B cell (primary cell): ENCODE measurements at regions not wholly inside any gene's neighbourhood (a gene's known extent, or its start where the extent isn't known, plus 50 kb on each side); places are given as distances from the start of the nearest gene placed in this dataset.
"Not testable (repeated sequence)": the region's sequence is repeated elsewhere in the genome, so short reads cannot be mapped to it uniquely, and the experiment has no call there.

Source experiments
- ATAC-seq: fragments of 200-7000 bp; cut with Tn5 transposase; one replicate; pipeline ENCODE4 v1.10.0; 2021; ENCODE audit warnings: low read depth, mild to moderate bottlenecking, moderate number of reproducible peaks, moderate library complexity
- CTCF ChIA-PET: fragments of 350-600 bp; sonication (Branson Sonifier 250); formaldehyde crosslinking; loops from one replicate; lab custom pipeline; 2021; ENCODE audit warnings: antibody characterized with exemption, inconsistent platforms; lab: Charles Lee
- POLR2A ChIA-PET: fragments of 350-600 bp; sonication (Branson Sonifier 250); formaldehyde crosslinking; loops from one replicate; lab custom pipeline; 2021; ENCODE audit warnings: antibody characterized with exemption; lab: Charles Lee
- DNase-seq: peaks from one replicate; pipeline ENCODE4 v3.0.0; 2013
- H2AFZ ChIP-seq: 2 replicates; pipeline ENCODE4 v1.6.1; 2012; ENCODE audit warnings: mild to moderate bottlenecking, low read depth, low read length; ENCODE audit not compliant: insufficient read depth, poor library complexity, severe bottlenecking
- H3K27ac ChIP-seq, 2 donors: 1 replicate in 1 of 2; 2 replicates in 1 of 2; pipeline ENCODE4 v1.5.1; 2012 to 2013; ENCODE audit warnings: low read length in 2 of 2, mild to moderate bottlenecking in 2 of 2, moderate library complexity in 1 of 2
- H3K27me3 ChIP-seq, 4 experiments: fragments of 200-600 bp in 1 of 4; sonication (generic) in 1 of 4; replicated peaks in 1 of 4; 1 replicate in 2 of 4; 2 replicates in 2 of 4; pipeline versions ENCODE4 v1.6.1 to v1.7.0; 2013 to 2016; ENCODE audit warnings: low read length in 3 of 4, mild to moderate bottlenecking in 2 of 4, mixed read lengths in 1 of 4, moderate library complexity in 1 of 4; ENCODE audit not compliant: insufficient read depth in 4 of 4, control insufficient read depth in 3 of 4; ENCODE audit errors: control extremely low read depth in 1 of 4
- H3K36me3 ChIP-seq, 2 experiments: replicated peaks in 1 of 2; 1 replicate in 1 of 2; 2 replicates in 1 of 2; pipeline versions ENCODE4 v1.6.1 to v1.7.1; 2013; ENCODE audit warnings: low read length in 1 of 2; ENCODE audit not compliant: insufficient read depth in 2 of 2, control insufficient read depth in 1 of 2; ENCODE audit errors: control extremely low read depth in 1 of 2, extremely low read depth in 1 of 2
- H3K4me1 ChIP-seq, 2 donors: fragments of 200-600 bp in 1 of 2; sonication (generic) in 1 of 2; 1 replicate in 1 of 2; 2 replicates in 1 of 2; pipeline versions ENCODE4 v1.5.1 to v1.6.1; 2013 to 2017; ENCODE audit warnings: low read length in 2 of 2; ENCODE audit not compliant: control insufficient read depth in 2 of 2, insufficient read depth in 2 of 2
- H3K4me2 ChIP-seq: replicated peaks from 2 replicates; pipeline ENCODE3; 2012; ENCODE audit warnings: mild to moderate bottlenecking, low read depth, low read length; ENCODE audit not compliant: poor library complexity, severe bottlenecking
- H3K4me3 ChIP-seq, 5 experiments: fragments of 200-600 bp in 1 of 5; sonication (generic) in 1 of 5; 1 replicate in 3 of 5; 2 replicates in 2 of 5; pipeline versions ENCODE4 v1.5.1 to v1.7.0; 2011 to 2016; ENCODE audit warnings: low read length in 4 of 5, mild to moderate bottlenecking in 4 of 5, low read depth in 2 of 5, control low read depth in 1 of 5, moderate library complexity in 1 of 5; ENCODE audit not compliant: insufficient read depth in 1 of 5; ENCODE audit errors: control extremely low read depth in 1 of 5, extremely low read depth in 1 of 5
- H3K79me2 ChIP-seq: fragments of 200-600 bp; sonication (generic); one replicate; pipeline ENCODE4 v1.6.0; 2016; ENCODE audit warnings: low read length; ENCODE audit not compliant: control insufficient read depth, insufficient read depth
- H3K9ac ChIP-seq: fragments of 200-600 bp; sonication (generic); 2 replicates; pipeline ENCODE4 v1.6.1; 2017; ENCODE audit warnings: mild to moderate bottlenecking, low read length, moderate library complexity
- H3K9me3 ChIP-seq, 3 donors: one replicate each; pipeline versions ENCODE4 v1.6.1 to v1.7.1; 2013; ENCODE audit warnings: low read length in 2 of 3; ENCODE audit not compliant: control insufficient read depth in 2 of 3, insufficient read depth in 1 of 3; ENCODE audit errors: control extremely low read depth in 1 of 3
- H4K20me1 ChIP-seq: 2 replicates; pipeline ENCODE4 v1.6.0; 2012; ENCODE audit warnings: mild to moderate bottlenecking, low read length; ENCODE audit not compliant: insufficient read depth, control insufficient read depth, poor library complexity, severe bottlenecking
- H3K27ac Mint-ChIP-seq: one replicate; pipeline ENCODE4 v1.8.0; 2021; ENCODE audit warnings: mixed read lengths
- H3K27me3 Mint-ChIP-seq: one replicate; pipeline ENCODE4 v1.8.0; 2021; ENCODE audit warnings: mixed read lengths
- H3K4me1 Mint-ChIP-seq: one replicate; pipeline ENCODE4 v1.8.0; 2021; ENCODE audit warnings: mixed read lengths
- H3K4me3 Mint-ChIP-seq: one replicate; pipeline ENCODE4 v1.8.0; 2021; ENCODE audit warnings: mixed read lengths
- H3K9me3 Mint-ChIP-seq: one replicate; pipeline ENCODE4 v1.8.0; 2022; ENCODE audit warnings: mixed read lengths; ENCODE audit not compliant: insufficient read depth
- EZH2 ChIP-seq: IDR thresholded peaks from 2 replicates; pipeline ENCODE4 v1.6.1; 2012; ENCODE audit warnings: borderline replicate concordance, low read depth, mild to moderate bottlenecking, moderate library complexity, low read length; ENCODE audit not compliant: insufficient read depth, poor library complexity, severe bottlenecking
- WGBS: methylation state at CpG from one replicate; pipeline ENCODE4 v1.1.5; 2013; ENCODE audit warnings: missing lambda C conversion rate; ENCODE audit not compliant: insufficient coverage; 5-methylcytosine and 5-hydroxymethylcytosine counted together
- intact Hi-C: fragments of 100-400 bp; cut with micrococcal nuclease; formaldehyde crosslinking; loops from one replicate; pipeline ENCODE4 v1.10.0; 2022
- TF ChIP-seq, protein P1 (sequence below): fragments of 200-600 bp; IDR thresholded peaks from one replicate; pipeline ENCODE4 v1.8.0; 2022; ENCODE audit warnings: antibody characterized with exemption, mild to moderate bottlenecking

GRCh38 chr19:28594737-28595136 is 618.2 kb downstream of the UQCRFS1 start:
- WGBS, result no CpG with 5 or more reads among the region's 2 CpGs
- no peak overlapping the region for H3K4me3 Mint-ChIP-seq
- no peak overlapping the region for H3K27ac ChIP-seq
- POLR2A ChIA-PET, result no interaction called here
- intact Hi-C loops, result no loop called here
- no peak for DNase-seq
- CTCF ChIA-PET, result no interaction called here
- peaks cover 8 to 9% of the 10 kb centered on the region in 2 donors for H3K4me1 ChIP-seq
- no peak overlapping the region for H3K9ac ChIP-seq
- no peak for ATAC-seq
- H3K4me2 ChIP-seq, result no peak overlapping the region
- TF ChIP-seq, protein P1, sequence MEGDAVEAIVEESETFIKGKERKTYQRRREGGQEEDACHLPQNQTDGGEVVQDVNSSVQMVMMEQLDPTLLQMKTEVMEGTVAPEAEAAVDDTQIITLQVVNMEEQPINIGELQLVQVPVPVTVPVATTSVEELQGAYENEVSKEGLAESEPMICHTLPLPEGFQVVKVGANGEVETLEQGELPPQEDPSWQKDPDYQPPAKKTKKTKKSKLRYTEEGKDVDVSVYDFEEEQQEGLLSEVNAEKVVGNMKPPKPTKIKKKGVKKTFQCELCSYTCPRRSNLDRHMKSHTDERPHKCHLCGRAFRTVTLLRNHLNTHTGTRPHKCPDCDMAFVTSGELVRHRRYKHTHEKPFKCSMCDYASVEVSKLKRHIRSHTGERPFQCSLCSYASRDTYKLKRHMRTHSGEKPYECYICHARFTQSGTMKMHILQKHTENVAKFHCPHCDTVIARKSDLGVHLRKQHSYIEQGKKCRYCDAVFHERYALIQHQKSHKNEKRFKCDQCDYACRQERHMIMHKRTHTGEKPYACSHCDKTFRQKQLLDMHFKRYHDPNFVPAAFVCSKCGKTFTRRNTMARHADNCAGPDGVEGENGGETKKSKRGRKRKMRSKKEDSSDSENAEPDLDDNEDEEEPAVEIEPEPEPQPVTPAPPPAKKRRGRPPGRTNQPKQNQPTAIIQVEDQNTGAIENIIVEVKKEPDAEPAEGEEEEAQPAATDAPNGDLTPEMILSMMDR, result no peak
- TF ChIP-seq EZH2, result no peak
- peaks cover 6% of the 10 kb centered on the region for H3K9me3 Mint-ChIP-seq
- H3K9me3 ChIP-seq, result peaks cover 0 to 10% (median 0%) of the 10 kb centered on the region in 3 donors
- H3K27me3 ChIP-seq, result no peaks in the 10 kb centered on the region
- H4K20me1 ChIP-seq, result no peaks in the 10 kb centered on the region
- H3K4me1 Mint-ChIP-seq, result peaks cover 7% of the 10 kb centered on the region
- no peak overlapping the region for H3K4me3 ChIP-seq
- H3K79me2 ChIP-seq, result no peaks in the 10 kb centered on the region
- H2AFZ ChIP-seq, result no peak overlapping the region
- H3K27ac Mint-ChIP-seq, result no peak overlapping the region
- no peaks in the 10 kb centered on the region for H3K27me3 Mint-ChIP-seq
- H3K36me3 ChIP-seq, result no peaks in the 10 kb centered on the region

- H3K4me3 Mint-ChIP-seq, H3K4me3 ChIP-seq, POLR2A ChIA-PET, H3K36me3 ChIP-seq, H3K9ac ChIP-seq, H3K27me3 ChIP-seq, H3K9me3 Mint-ChIP-seq, H3K27ac ChIP-seq, H2AFZ ChIP-seq, H4K20me1 ChIP-seq, H3K27me3 Mint-ChIP-seq, intact Hi-C loops, DNase-seq, H3K79me2 ChIP-seq, H3K27ac Mint-ChIP-seq, ATAC-seq, CTCF ChIA-PET: not testable (repeated sequence)
- H3K9me3 ChIP-seq, result peaks cover 0 to 14% (median 0%) of the 10 kb centered on the region in 3 donors
- under 1% methylated on average over 10 of the region's 11 CpGs for WGBS
- peak overlapping the region; percentile 20 for H3K4me2 ChIP-seq
- H3K4me1 Mint-ChIP-seq, result peaks cover 11% of the 10 kb centered on the region
- H3K4me1 ChIP-seq, result peaks cover 9 to 18% of the 10 kb centered on the region in 2 donors
Observed at GRCh38 chr19:28589991-28590411, 623.0 kb downstream of the UQCRFS1 start.
